ENCODE measurements at regions not wholly inside any gene's neighbourhood (a gene's known extent, or its start where the extent isn't known, plus 50 kb on each side); places are given as distances from the start of the nearest gene placed in this dataset.

GRCh38 chrX:148203531-148203930 lies 222.4 kb downstream of the FMR1NB start:
- Histone ChIP-seq H3K27ac (no peak overlapping the region), H3K27me3 (no peaks in the 10 kb centered on the region), H3K9me3 (no peaks in the 10 kb centered on the region), H3K4me1 (no peaks in the 10 kb centered on the region), H3K36me3 (no peaks in the 10 kb centered on the region), H3K4me3 (no peak overlapping the region)
- no peak for TF ChIP-seq CTCF (IDR thresholded peaks at IDR 0.05)
- DNase-seq (no peak), ATAC-seq (no peak)
- intact Hi-C loops (cut with DNase I): no loop called here

- intact Hi-C loops (cut with DNase I): no loop called here
- Histone ChIP-seq H3K4me1 (no peaks in the 10 kb centered on the region), H3K4me3 (no peak overlapping the region), H3K27ac (no peak overlapping the region), H3K9me3 (no peaks in the 10 kb centered on the region), H3K27me3 (no peaks in the 10 kb centered on the region), H3K36me3 (no peaks in the 10 kb centered on the region)
- TF ChIP-seq CTCF (IDR thresholded peaks at IDR 0.05): no peak
- no peak for DNase-seq
- no peak for ATAC-seq
Measured at GRCh38 chrX:148204195-148204594, 223.1 kb downstream of the FMR1NB start.

GRCh38 chrX:148214786-148215185 lies 233.6 kb downstream of the FMR1NB start:
- peak in 1 of 4 donors; percentile 42 for DNase-seq
- no peak for TF ChIP-seq CTCF (IDR thresholded peaks at IDR 0.05)
- no peak for ATAC-seq
- H3K9me3 ChIP-seq: no peaks in the 10 kb centered on the region
- H3K27ac ChIP-seq: no peak overlapping the region
- H3K36me3 ChIP-seq: no peaks in the 10 kb centered on the region
- no peaks in the 10 kb centered on the region for H3K27me3 ChIP-seq
- H3K4me1 ChIP-seq: no peaks in the 10 kb centered on the region
- no peak overlapping the region for H3K4me3 ChIP-seq
- intact Hi-C loops (cut with DNase I): no loop called here

- no peak for TF ChIP-seq CTCF (IDR thresholded peaks at IDR 0.05)
- Histone ChIP-seq H3K4me3 (no peak overlapping the region), H3K27me3 (no peaks in the 10 kb centered on the region), H3K36me3 (no peaks in the 10 kb centered on the region), H3K27ac (no peak overlapping the region), H3K9me3 (no peaks in the 10 kb centered on the region), H3K4me1 (no peaks in the 10 kb centered on the region)
- intact Hi-C loops (cut with DNase I): no loop called here
- DNase-seq (peak in 2 of 4 donors; percentile 32 to 35), ATAC-seq (no peak)
Measured at GRCh38 chrX:148215726-148216125, 234.6 kb downstream of the FMR1NB start.

- Histone ChIP-seq H3K9me3 (no peaks in the 10 kb centered on the region), H3K4me3 (no peak overlapping the region), H3K27me3 (no peaks in the 10 kb centered on the region), H3K27ac (no peak overlapping the region), H3K36me3 (no peaks in the 10 kb centered on the region), H3K4me1 (no peaks in the 10 kb centered on the region)
- intact Hi-C loops (cut with DNase I): no loop called here
- ATAC-seq (no peak), DNase-seq (no peak)
- no peak for TF ChIP-seq CTCF (IDR thresholded peaks at IDR 0.05)
Measured at GRCh38 chrX:148223361-148223760, 242.2 kb downstream of the FMR1NB start.

Measured in left lung (tissue), 4 donors.